ENCODE measurements at regions not wholly inside any gene's neighbourhood (a gene's known extent, or its start where the extent isn't known, plus 50 kb on each side); places are given as distances from the start of the nearest gene placed in this dataset.

GRCh38 chr1:67627336-67627735 is 57.7 kb upstream of the GADD45A start:
- H3K9me2 ChIP-seq (replicated peaks; ENCODE audit: insufficient read depth, low read length), result no peaks in the 10 kb centered on the region
- TF ChIP-seq EZH2 (optimal IDR thresholded peaks at IDR 0.05; ENCODE audit: low read depth, low read length) (no peak), EZH2phosphoT487 (IDR thresholded peaks at IDR 0.05; ENCODE audit: low read length) (no peak)
- TF ChIP-seq, protein P1, sequence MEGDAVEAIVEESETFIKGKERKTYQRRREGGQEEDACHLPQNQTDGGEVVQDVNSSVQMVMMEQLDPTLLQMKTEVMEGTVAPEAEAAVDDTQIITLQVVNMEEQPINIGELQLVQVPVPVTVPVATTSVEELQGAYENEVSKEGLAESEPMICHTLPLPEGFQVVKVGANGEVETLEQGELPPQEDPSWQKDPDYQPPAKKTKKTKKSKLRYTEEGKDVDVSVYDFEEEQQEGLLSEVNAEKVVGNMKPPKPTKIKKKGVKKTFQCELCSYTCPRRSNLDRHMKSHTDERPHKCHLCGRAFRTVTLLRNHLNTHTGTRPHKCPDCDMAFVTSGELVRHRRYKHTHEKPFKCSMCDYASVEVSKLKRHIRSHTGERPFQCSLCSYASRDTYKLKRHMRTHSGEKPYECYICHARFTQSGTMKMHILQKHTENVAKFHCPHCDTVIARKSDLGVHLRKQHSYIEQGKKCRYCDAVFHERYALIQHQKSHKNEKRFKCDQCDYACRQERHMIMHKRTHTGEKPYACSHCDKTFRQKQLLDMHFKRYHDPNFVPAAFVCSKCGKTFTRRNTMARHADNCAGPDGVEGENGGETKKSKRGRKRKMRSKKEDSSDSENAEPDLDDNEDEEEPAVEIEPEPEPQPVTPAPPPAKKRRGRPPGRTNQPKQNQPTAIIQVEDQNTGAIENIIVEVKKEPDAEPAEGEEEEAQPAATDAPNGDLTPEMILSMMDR (IDR thresholded peaks at IDR 0.05; ENCODE audit: low read length), result no peak
- H3K9me3 ChIP-seq (replicated peaks; ENCODE audit: insufficient read depth, low read length), result no peaks in the 10 kb centered on the region
- no peak overlapping the region for H3K27ac ChIP-seq (ENCODE audit: low read length)
- no peaks in the 10 kb centered on the region for H4K20me1 ChIP-seq (ENCODE audit: insufficient read depth, low read length)
- H3K36me3 ChIP-seq (replicated peaks; ENCODE audit: insufficient read depth, low read length), result no peaks in the 10 kb centered on the region
- no peaks in the 10 kb centered on the region for H3K27me3 ChIP-seq (replicated peaks; ENCODE audit: insufficient read depth, low read length)
- no peaks in the 10 kb centered on the region for H3K79me2 ChIP-seq (ENCODE audit: low read length)
- H3K4me3 ChIP-seq (ENCODE audit: low read length), result no peak overlapping the region
- no peak overlapping the region for H3K4me2 ChIP-seq (ENCODE audit: low read depth, low read length)
- H2AFZ ChIP-seq (ENCODE audit: low read length), result no peak overlapping the region
- no peak for DNase-seq
- no peaks in the 10 kb centered on the region; the same call in 1 of the 2 replicates for H3K4me1 ChIP-seq (ENCODE audit: low read length)
- no peaks in the 10 kb centered on the region for H3F3A ChIP-seq (ENCODE audit: insufficient read depth, low read length)
- H3K9ac ChIP-seq (ENCODE audit: low read length), result no peak overlapping the region

DNA sequence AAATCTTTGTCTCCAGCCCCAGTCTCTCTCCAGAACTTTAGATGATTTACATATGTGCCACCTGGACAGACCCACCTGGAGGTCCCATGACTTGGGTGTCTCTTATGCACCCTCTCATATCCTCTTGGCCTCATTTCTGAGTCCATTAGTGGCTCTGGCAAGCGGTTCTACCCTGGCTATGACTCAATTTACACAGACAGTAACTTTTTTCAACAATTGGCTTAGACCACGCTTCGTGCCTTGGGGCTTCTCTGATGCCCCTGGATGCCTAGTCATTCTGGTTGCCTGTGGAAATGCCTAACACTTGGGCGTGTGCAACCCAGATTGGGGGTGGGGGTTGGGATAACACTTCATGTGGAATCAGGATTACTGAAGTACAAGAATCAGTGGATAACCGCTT is 57.1 kb upstream of the GADD45A start:
- H3K27ac ChIP-seq (ENCODE audit: low read length), result no peak overlapping the region

GRCh38 chr1:67629370-67630075 is 55.5 kb upstream of the GADD45A start:
- Histone ChIP-seq H3K4me2 (ENCODE audit: low read depth, low read length) (no peak overlapping the region), H3F3A (ENCODE audit: insufficient read depth, low read length) (no peaks in the 10 kb centered on the region), H4K20me1 (ENCODE audit: insufficient read depth, low read length) (no peaks in the 10 kb centered on the region), H3K36me3 (replicated peaks; ENCODE audit: insufficient read depth, low read length) (no peaks in the 10 kb centered on the region), H3K9ac (ENCODE audit: low read length) (no peak overlapping the region), H3K4me1 (ENCODE audit: low read length) (no peaks in the 10 kb centered on the region; the same call in 1 of the 2 replicates), H3K9me3 (replicated peaks; ENCODE audit: insufficient read depth, low read length) (no peaks in the 10 kb centered on the region), H3K9me2 (replicated peaks; ENCODE audit: insufficient read depth, low read length) (no peaks in the 10 kb centered on the region), H3K27me3 (replicated peaks; ENCODE audit: insufficient read depth, low read length) (no peaks in the 10 kb centered on the region), H3K27ac (ENCODE audit: low read length) (no peak overlapping the region), H3K4me3 (ENCODE audit: low read length) (no peak overlapping the region), H3K79me2 (ENCODE audit: low read length) (no peaks in the 10 kb centered on the region), H2AFZ (ENCODE audit: low read length) (no peak overlapping the region)
- TF ChIP-seq, protein P1 (IDR thresholded peaks at IDR 0.05; ENCODE audit: low read length), result no peak
- no peak for TF ChIP-seq EZH2phosphoT487 (IDR thresholded peaks at IDR 0.05; ENCODE audit: low read length)
- TF ChIP-seq EZH2 (optimal IDR thresholded peaks at IDR 0.05; ENCODE audit: low read depth, low read length), result no peak
- no peak for DNase-seq

More for the DNA sequence above, 57.1 kb upstream of the GADD45A start:
- TF ChIP-seq EZH2phosphoT487 (IDR thresholded peaks at IDR 0.05; ENCODE audit: low read length) (no peak), EZH2 (optimal IDR thresholded peaks at IDR 0.05; ENCODE audit: low read depth, low read length) (no peak)
- TF ChIP-seq, protein P1 (IDR thresholded peaks at IDR 0.05; ENCODE audit: low read length), result no peak
- Histone ChIP-seq H3K9me3 (replicated peaks; ENCODE audit: insufficient read depth, low read length) (no peaks in the 10 kb centered on the region), H3K4me3 (ENCODE audit: low read length) (no peak overlapping the region), H3K9ac (ENCODE audit: low read length) (no peak overlapping the region), H3K4me2 (ENCODE audit: low read depth, low read length) (no peak overlapping the region), H3F3A (ENCODE audit: insufficient read depth, low read length) (no peaks in the 10 kb centered on the region), H3K9me2 (replicated peaks; ENCODE audit: insufficient read depth, low read length) (no peaks in the 10 kb centered on the region), H3K27me3 (replicated peaks; ENCODE audit: insufficient read depth, low read length) (no peaks in the 10 kb centered on the region), H3K36me3 (replicated peaks; ENCODE audit: insufficient read depth, low read length) (no peaks in the 10 kb centered on the region), H3K79me2 (ENCODE audit: low read length) (no peaks in the 10 kb centered on the region), H2AFZ (ENCODE audit: low read length) (no peak overlapping the region), H4K20me1 (ENCODE audit: insufficient read depth, low read length) (no peaks in the 10 kb centered on the region), H3K4me1 (ENCODE audit: low read length) (no peaks in the 10 kb centered on the region; the same call in 1 of the 2 replicates)
- no peak for DNase-seq

All from MM.1S (cell line).